ENCODE measurements at regions not wholly inside any gene's neighbourhood (a gene's known extent, or its start where the extent isn't known, plus 50 kb on each side); places are given as distances from the start of the nearest gene placed in this dataset.

GRCh38 chr4:133498149-133498548 lies 349.1 kb downstream of the PCDH10 start:
- Histone ChIP-seq H3K27me3 (no peaks in the 10 kb centered on the region), H3K9me3 (replicated peaks in 1 of 3) (no peaks in the 10 kb centered on the region), H3K4me3 (no peak overlapping the region), H3K4me1 (replicated peaks in 1 of 2) (no peaks in the 10 kb centered on the region), H3K27ac (no peak overlapping the region), H3K36me3 (replicated peaks in 1 of 2) (no peaks in the 10 kb centered on the region)
- 79 to 86% (median 82%) methylated on average over 6 of the region's 6 CpGs for WGBS, 4 donors
- TF ChIP-seq CTCF (IDR thresholded peaks at IDR 0.05): no peak
- no peak for DNase-seq
- intact Hi-C loops (cut with DNase I): no loop called here

GRCh38 chr4:133493776-133494175 lies 344.7 kb downstream of the PCDH10 start:
- intact Hi-C loops (cut with DNase I): no loop called here
- no peak for DNase-seq
- Histone ChIP-seq H3K4me1 (replicated peaks in 1 of 2) (no peaks in the 10 kb centered on the region), H3K36me3 (replicated peaks in 1 of 2) (no peaks in the 10 kb centered on the region), H3K4me3 (no peak overlapping the region), H3K9me3 (replicated peaks in 1 of 3) (no peaks in the 10 kb centered on the region), H3K27ac (no peak overlapping the region), H3K27me3 (no peaks in the 10 kb centered on the region)
- WGBS, 4 donors: 55 to 78% (median 70%) methylated on average over 1 of the region's 1 CpG
- TF ChIP-seq CTCF (IDR thresholded peaks at IDR 0.05): no peak
- TF ChIP-seq POLR2A (IDR thresholded peaks at IDR 0.05): no peak

- H3K27ac ChIP-seq: no peak overlapping the region
- TF ChIP-seq CTCF (IDR thresholded peaks at IDR 0.05): no peak
- no peak for TF ChIP-seq POLR2A (IDR thresholded peaks at IDR 0.05)
- H3K9me3 ChIP-seq (replicated peaks in 1 of 3): no peaks in the 10 kb centered on the region
- no peak overlapping the region for H3K4me3 ChIP-seq
- intact Hi-C loops (cut with DNase I): no loop called here
- H3K27me3 ChIP-seq: no peaks in the 10 kb centered on the region
- no peaks in the 10 kb centered on the region for H3K36me3 ChIP-seq (replicated peaks in 1 of 2)
- WGBS, 4 donors: 68 to 88% (median 74%) methylated on average over 1 of the region's 1 CpG
- H3K4me1 ChIP-seq (replicated peaks in 1 of 2): no peaks in the 10 kb centered on the region
- DNase-seq: no peak
Observed at GRCh38 chr4:133493241-133493640, 344.1 kb downstream of the PCDH10 start.

GRCh38 chr4:133484287-133484686 lies 335.2 kb downstream of the PCDH10 start:
- no peak overlapping the region for H3K4me3 ChIP-seq
- DNase-seq: no peak
- no peaks in the 10 kb centered on the region for H3K27me3 ChIP-seq
- H3K9me3 ChIP-seq (replicated peaks in 1 of 3): no peaks in the 10 kb centered on the region
- TF ChIP-seq POLR2A (IDR thresholded peaks at IDR 0.05) (no peak), CTCF (IDR thresholded peaks at IDR 0.05) (no peak)
- H3K4me1 ChIP-seq (replicated peaks in 1 of 2): no peaks in the 10 kb centered on the region
- intact Hi-C loops (cut with DNase I): no loop called here
- 33 to 41% (median 38%) methylated on average over 2 of the region's 2 CpGs for WGBS, 4 donors
- H3K36me3 ChIP-seq (replicated peaks in 1 of 2): no peaks in the 10 kb centered on the region
- H3K27ac ChIP-seq: no peak overlapping the region

All from adrenal gland (tissue), 9 donors.